Activated naive CD8-positive, alpha-beta T cell treated with anti-CD3 and anti-CD28 coated beads, Interleukin-2, amount 10 ng/mL, durations not matched to agents 7 days and 5 days (primary cell): ENCODE measurements at regions not wholly inside any gene's neighbourhood (a gene's known extent, or its start where the extent isn't known, plus 50 kb on each side); places are given as distances from the start of the nearest gene placed in this dataset.

Experiments
- ATAC-seq: fragments of 150-1000 bp; cut with Tn5 transposase; one replicate; pipeline ENCODE4 v1.10.0; 2021; ENCODE audit warnings: low read depth, moderate library complexity
- POLR2A ChIA-PET: fragments of 350-600 bp; sonication (Branson Sonifier 250); formaldehyde crosslinking; loops from one replicate; lab custom pipeline; 2021; ENCODE audit warnings: antibody characterized with exemption; lab: Charles Lee
- DNase-seq: peaks from one replicate; pipeline ENCODE4 v3.0.0; 2021
- H3K27ac Mint-ChIP-seq: one replicate; pipeline ENCODE4 v1.8.0; 2022; ENCODE audit warnings: mild to moderate bottlenecking, mixed read lengths
- H3K27me3 Mint-ChIP-seq: one replicate; pipeline ENCODE4 v1.8.0; 2022; ENCODE audit warnings: mild to moderate bottlenecking, moderate library complexity, mixed read lengths
- H3K36me3 Mint-ChIP-seq: one replicate; pipeline ENCODE4 v1.8.0; 2021; ENCODE audit warnings: mild to moderate bottlenecking, mixed read lengths
- H3K4me1 Mint-ChIP-seq: one replicate; pipeline ENCODE4 v1.8.0; 2021; ENCODE audit warnings: mixed read lengths
- H3K4me3 Mint-ChIP-seq: one replicate; pipeline ENCODE4 v1.8.0; 2022; ENCODE audit warnings: mild to moderate bottlenecking, moderate library complexity, mixed read lengths
- H3K9me3 Mint-ChIP-seq: one replicate; pipeline ENCODE4 v1.8.0; 2021; ENCODE audit warnings: mixed read lengths

- Mint-ChIP-seq H3K4me1 (no peaks in the 10 kb centered on the region), H3K27ac (no peak overlapping the region), H3K27me3 (no peaks in the 10 kb centered on the region), H3K9me3 (no peaks in the 10 kb centered on the region), H3K4me3 (no peak overlapping the region), H3K36me3 (no peaks in the 10 kb centered on the region)
- POLR2A ChIA-PET: no interaction called here
- DNase-seq (no peak), ATAC-seq (no peak)
Measured at GRCh38 chr2:211068108-211068780, 511.8 kb downstream of the CPS1 start.

GRCh38 chr2:211070547-211070946, 514.1 kb downstream of the CPS1 start:
- H3K4me3 Mint-ChIP-seq: no peak overlapping the region
- DNase-seq: no peak
- no peaks in the 10 kb centered on the region for H3K4me1 Mint-ChIP-seq
- ATAC-seq: no peak
- no peak overlapping the region for H3K27ac Mint-ChIP-seq
- no peaks in the 10 kb centered on the region for H3K36me3 Mint-ChIP-seq
- POLR2A ChIA-PET: no interaction called here
- no peaks in the 10 kb centered on the region for H3K27me3 Mint-ChIP-seq
- no peaks in the 10 kb centered on the region for H3K9me3 Mint-ChIP-seq

GRCh38 chr2:211077216-211077767, 520.9 kb downstream of the CPS1 start:
- ATAC-seq: no peak
- H3K27ac Mint-ChIP-seq: no peak overlapping the region
- H3K4me1 Mint-ChIP-seq: no peaks in the 10 kb centered on the region
- H3K27me3 Mint-ChIP-seq: no peaks in the 10 kb centered on the region
- H3K9me3 Mint-ChIP-seq: no peaks in the 10 kb centered on the region
- H3K4me3 Mint-ChIP-seq: no peak overlapping the region
- POLR2A ChIA-PET: no interaction called here
- no peaks in the 10 kb centered on the region for H3K36me3 Mint-ChIP-seq
- DNase-seq: no peak

GRCh38 chr2:211084352-211084751, 528.0 kb downstream of the CPS1 start:
- Mint-ChIP-seq H3K4me3 (no peak overlapping the region), H3K27ac (no peak overlapping the region), H3K4me1 (no peaks in the 10 kb centered on the region), H3K36me3 (no peaks in the 10 kb centered on the region), H3K27me3 (no peaks in the 10 kb centered on the region), H3K9me3 (no peaks in the 10 kb centered on the region)
- no peak for DNase-seq
- ATAC-seq: no peak
- POLR2A ChIA-PET: no interaction called here

DNA sequence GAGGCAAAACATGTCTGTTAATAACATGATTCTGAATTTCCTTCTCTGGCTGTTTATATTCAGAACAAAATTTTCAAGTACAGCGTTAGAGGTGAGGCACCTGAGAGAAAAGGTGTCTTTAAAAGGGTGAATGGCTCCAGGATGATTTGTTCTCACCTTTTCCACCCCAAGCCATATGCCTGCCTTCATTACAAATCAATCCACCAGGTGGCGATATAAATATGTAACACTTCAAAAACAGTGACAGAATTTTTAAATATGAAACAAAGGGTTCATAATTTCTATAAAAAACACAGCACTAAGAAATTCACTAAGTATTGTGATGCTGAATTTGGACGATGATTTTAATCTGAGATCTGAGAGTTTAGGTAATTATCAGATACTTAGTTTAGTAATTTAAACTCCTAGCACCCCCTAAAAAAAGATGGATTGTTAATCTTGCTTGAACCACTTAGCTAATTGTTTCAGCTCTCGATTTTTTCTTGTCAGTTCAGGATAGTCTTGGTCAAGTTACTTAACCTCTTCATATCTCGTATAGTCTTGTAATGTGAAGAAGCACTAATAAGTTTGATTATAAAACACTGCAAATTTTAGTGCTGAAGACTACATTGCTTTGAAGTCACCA, 528.8 kb downstream of the CPS1 start:
- Mint-ChIP-seq H3K9me3 (no peaks in the 10 kb centered on the region), H3K27ac (no peak overlapping the region), H3K4me1 (no peaks in the 10 kb centered on the region), H3K27me3 (no peaks in the 10 kb centered on the region), H3K4me3 (no peak overlapping the region), H3K36me3 (no peaks in the 10 kb centered on the region)
- DNase-seq (no peak), ATAC-seq (no peak)
- POLR2A ChIA-PET: no interaction called here

DNA sequence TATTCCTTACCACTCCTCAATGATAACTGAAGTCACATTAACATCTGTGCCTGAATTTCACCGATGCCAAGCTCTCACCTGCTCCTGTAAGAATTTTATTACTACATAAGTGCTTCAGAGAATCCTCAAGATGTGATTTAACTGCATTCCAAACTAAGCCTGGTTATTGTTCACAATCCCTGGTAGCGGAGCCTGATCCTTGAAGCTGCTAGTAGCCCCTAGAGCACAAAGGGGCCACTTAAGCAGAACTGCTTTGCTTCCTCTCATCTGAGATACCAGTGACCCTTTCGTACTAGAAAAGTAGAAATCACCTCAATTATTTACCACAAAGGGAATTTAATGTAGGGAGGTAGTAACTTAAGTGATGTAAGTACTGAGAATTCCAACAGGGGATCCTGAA, 529.6 kb downstream of the CPS1 start:
- POLR2A ChIA-PET: no interaction called here
- Mint-ChIP-seq H3K9me3 (no peaks in the 10 kb centered on the region), H3K27ac (no peak overlapping the region), H3K4me1 (no peaks in the 10 kb centered on the region), H3K4me3 (no peak overlapping the region), H3K27me3 (no peaks in the 10 kb centered on the region), H3K36me3 (no peaks in the 10 kb centered on the region)
- DNase-seq (no peak), ATAC-seq (no peak)

DNA sequence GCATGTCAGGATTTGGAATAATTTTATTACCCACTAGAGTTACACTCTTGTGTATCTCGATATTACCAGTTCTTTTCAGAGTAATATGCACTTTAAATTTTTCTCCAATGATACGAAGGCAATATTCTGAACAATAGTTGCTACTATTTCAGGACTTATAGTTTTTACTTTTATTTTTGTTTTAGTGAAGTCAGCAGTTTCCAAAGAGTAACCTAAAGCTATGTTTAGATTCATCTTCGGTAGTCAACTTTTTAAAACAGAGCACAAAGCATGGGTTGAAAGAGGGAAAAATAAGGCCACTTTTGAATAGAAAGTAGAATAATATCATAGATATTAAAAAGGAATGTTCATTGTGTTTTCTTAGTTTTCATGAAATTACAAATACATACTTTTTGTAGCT, 532.7 kb downstream of the CPS1 start:
- DNase-seq: no peak
- no peaks in the 10 kb centered on the region for H3K27me3 Mint-ChIP-seq
- no peaks in the 10 kb centered on the region for H3K36me3 Mint-ChIP-seq
- H3K9me3 Mint-ChIP-seq: no peaks in the 10 kb centered on the region
- POLR2A ChIA-PET: no interaction called here
- no peak for ATAC-seq
- H3K4me3 Mint-ChIP-seq: no peak overlapping the region
- H3K4me1 Mint-ChIP-seq: no peaks in the 10 kb centered on the region
- H3K27ac Mint-ChIP-seq: no peak overlapping the region

DNA sequence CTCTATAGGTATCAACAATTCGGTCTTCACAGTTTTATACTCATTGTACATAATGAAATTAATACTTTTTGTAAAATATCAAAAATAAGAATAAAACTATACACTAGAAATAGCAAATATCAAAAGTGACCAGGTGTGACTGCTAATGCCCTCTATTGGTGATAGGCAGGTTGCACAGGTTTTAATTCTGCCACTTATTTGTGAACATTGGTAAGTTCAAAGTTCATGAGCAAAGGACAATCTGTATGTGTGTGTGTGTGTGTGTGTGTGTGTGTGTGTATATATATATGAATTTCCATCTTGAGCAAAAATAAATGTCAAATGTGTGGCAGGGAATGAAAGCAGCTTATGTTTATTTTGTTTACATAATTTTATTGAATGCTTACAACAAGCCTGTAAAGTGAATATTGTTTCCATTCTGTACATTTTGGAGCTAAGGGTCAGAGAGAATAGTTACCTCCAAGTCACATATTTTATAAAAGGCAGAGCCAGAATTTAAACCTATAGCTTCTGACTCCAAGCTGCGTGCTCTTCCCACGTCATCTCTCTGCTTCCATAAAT, 537.4 kb downstream of the CPS1 start:
- H3K9me3 Mint-ChIP-seq: no peaks in the 10 kb centered on the region
- H3K4me1 Mint-ChIP-seq: no peaks in the 10 kb centered on the region
- H3K4me3 Mint-ChIP-seq: no peak overlapping the region
- no peak for DNase-seq
- H3K27me3 Mint-ChIP-seq: no peaks in the 10 kb centered on the region
- POLR2A ChIA-PET: no interaction called here
- no peak overlapping the region for H3K27ac Mint-ChIP-seq
- H3K36me3 Mint-ChIP-seq: no peaks in the 10 kb centered on the region
- no peak for ATAC-seq

GRCh38 chr2:211103989-211104388, 547.6 kb downstream of the CPS1 start:
- POLR2A ChIA-PET: no interaction called here
- Mint-ChIP-seq H3K27ac (no peak overlapping the region), H3K9me3 (no peaks in the 10 kb centered on the region), H3K4me1 (no peaks in the 10 kb centered on the region), H3K4me3 (no peak overlapping the region), H3K27me3 (no peaks in the 10 kb centered on the region), H3K36me3 (no peaks in the 10 kb centered on the region)
- ATAC-seq: no peak
- no peak for DNase-seq

GRCh38 chr2:211113334-211114175, 557.2 kb downstream of the CPS1 start:
- H3K27ac Mint-ChIP-seq: no peak overlapping the region
- DNase-seq (no peak), ATAC-seq (no peak)
- no peaks in the 10 kb centered on the region for H3K9me3 Mint-ChIP-seq
- no peaks in the 10 kb centered on the region for H3K4me1 Mint-ChIP-seq
- H3K36me3 Mint-ChIP-seq: no peaks in the 10 kb centered on the region
- no peak overlapping the region for H3K4me3 Mint-ChIP-seq
- no peaks in the 10 kb centered on the region for H3K27me3 Mint-ChIP-seq
- POLR2A ChIA-PET: no interaction called here

DNA sequence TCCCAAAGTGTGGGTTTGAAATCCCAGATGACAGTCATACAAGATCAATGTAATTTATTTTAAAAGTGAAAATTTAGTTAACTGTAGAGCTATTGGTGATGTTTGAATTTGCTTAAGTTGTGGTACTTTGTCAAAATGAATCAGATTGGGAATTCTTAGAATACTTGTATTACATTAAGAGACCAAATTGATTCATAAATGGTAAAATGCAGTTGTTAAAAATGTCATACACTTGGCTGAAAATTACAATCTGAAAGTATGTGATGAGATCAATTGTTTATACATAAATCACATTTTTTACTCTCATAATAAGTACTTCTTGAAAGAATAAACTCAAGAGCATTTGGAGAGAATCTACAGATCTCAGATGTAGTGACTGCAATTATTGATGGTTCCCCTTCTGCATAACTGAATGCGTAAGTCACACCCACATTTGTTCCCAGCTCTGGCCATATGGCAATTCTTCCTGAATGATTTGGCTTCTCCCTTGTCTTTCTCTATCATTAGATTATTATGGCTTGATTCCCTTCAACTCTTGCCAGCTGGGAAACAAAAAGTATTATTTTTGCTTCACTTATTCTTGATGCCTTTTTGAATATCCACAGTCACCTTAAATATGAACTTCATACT, 558.5 kb downstream of the CPS1 start:
- no peaks in the 10 kb centered on the region for H3K36me3 Mint-ChIP-seq
- no peaks in the 10 kb centered on the region for H3K4me1 Mint-ChIP-seq
- DNase-seq: no peak
- H3K9me3 Mint-ChIP-seq: no peaks in the 10 kb centered on the region
- no peak overlapping the region for H3K27ac Mint-ChIP-seq
- H3K4me3 Mint-ChIP-seq: no peak overlapping the region
- no peaks in the 10 kb centered on the region for H3K27me3 Mint-ChIP-seq
- POLR2A ChIA-PET: no interaction called here
- ATAC-seq: no peak

- H3K4me1 Mint-ChIP-seq: no peaks in the 10 kb centered on the region
- DNase-seq: no peak
- no peaks in the 10 kb centered on the region for H3K9me3 Mint-ChIP-seq
- H3K36me3 Mint-ChIP-seq: no peaks in the 10 kb centered on the region
- POLR2A ChIA-PET: no interaction called here
- no peaks in the 10 kb centered on the region for H3K27me3 Mint-ChIP-seq
- ATAC-seq: no peak
- H3K27ac Mint-ChIP-seq: no peak overlapping the region
- H3K4me3 Mint-ChIP-seq: no peak overlapping the region
Measured at GRCh38 chr2:211117026-211117425, 560.6 kb downstream of the CPS1 start.

DNA sequence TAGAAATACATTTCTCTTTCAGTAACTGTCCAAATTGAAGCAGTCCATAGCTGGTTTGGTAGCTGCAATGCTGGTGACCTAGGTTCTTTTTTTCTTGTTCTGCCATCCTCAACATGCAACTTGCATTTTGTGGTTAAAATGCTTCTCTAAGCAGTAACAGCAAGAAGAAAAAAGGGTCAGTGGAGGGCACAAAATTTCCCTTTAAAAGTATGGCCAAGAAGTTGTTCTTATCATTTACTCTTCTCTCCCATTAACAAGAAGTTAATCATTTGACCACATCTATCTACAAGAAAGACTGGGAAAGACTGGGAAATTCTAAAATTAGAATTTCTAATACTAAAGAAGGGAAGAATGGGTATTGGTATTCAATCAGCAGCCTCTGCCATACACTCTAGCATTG, 569.9 kb downstream of the CPS1 start:
- no peak for ATAC-seq

More for the DNA sequence above, 569.9 kb downstream of the CPS1 start:
- Mint-ChIP-seq H3K9me3 (no peaks in the 10 kb centered on the region), H3K27me3 (no peaks in the 10 kb centered on the region), H3K4me1 (no peaks in the 10 kb centered on the region), H3K27ac (no peak overlapping the region), H3K36me3 (no peaks in the 10 kb centered on the region), H3K4me3 (no peak overlapping the region)
- no peak for DNase-seq
- POLR2A ChIA-PET: no interaction called here
